NT2/D1 (cell line): ENCODE measurements at regions not wholly inside any gene's neighbourhood (a gene's known extent, or its start where the extent isn't known, plus 50 kb on each side); places are given as distances from the start of the nearest gene placed in this dataset.

Experiments used
- YY1 ChIP-seq: IDR thresholded peaks from 2 replicates; pipeline ENCODE4 v1.6.1; 2011; ENCODE audit not compliant: insufficient read length, insufficient read depth
- ZNF274 ChIP-seq: IDR thresholded peaks from 2 replicates; pipeline ENCODE4 v1.6.1; 2011; ENCODE audit warnings: mild to moderate bottlenecking, low read depth, low read length

- TF ChIP-seq YY1 (no peak), ZNF274 (no peak)
Measured at GRCh38 chr12:60093428-60093827, 497.6 kb downstream of the SLC16A7 start.
